Trophoblast cell (in vitro differentiated cells and primary cell): ENCODE measurements at regions not wholly inside any gene's neighbourhood (a gene's known extent, or its start where the extent isn't known, plus 50 kb on each side); places are given as distances from the start of the nearest gene placed in this dataset.

Experiments used
- DNase-seq, 2 donors: peaks; one replicate each; pipeline ENCODE4 v3.0.0-alpha.2; 2016
- H2AFZ ChIP-seq: 2 replicates; pipeline ENCODE4 v1.6.1; 2013; ENCODE audit warnings: low read length, moderate library complexity, mild to moderate bottlenecking; ENCODE audit not compliant: insufficient read depth, poor library complexity
- H2AK5ac ChIP-seq: 2 replicates; pipeline ENCODE4 v1.6.1; 2013; ENCODE audit warnings: mild to moderate bottlenecking, low read length
- H2BK120ac ChIP-seq: 2 replicates; pipeline ENCODE4 v1.6.1; 2013; ENCODE audit warnings: low read length, mild to moderate bottlenecking, moderate library complexity; ENCODE audit not compliant: insufficient read depth, poor library complexity
- H2BK12ac ChIP-seq: 2 replicates; pipeline ENCODE4 v1.6.1; 2013; ENCODE audit warnings: mild to moderate bottlenecking, low read length, moderate library complexity
- H2BK5ac ChIP-seq: 2 replicates; pipeline ENCODE4 v1.6.1; 2013; ENCODE audit warnings: low read length, low read depth, moderate library complexity, mild to moderate bottlenecking; ENCODE audit not compliant: poor library complexity
- H3K14ac ChIP-seq: 2 replicates; pipeline ENCODE4 v1.6.1; 2013; ENCODE audit warnings: mild to moderate bottlenecking, low read length
- H3K18ac ChIP-seq: 2 replicates; pipeline ENCODE4 v1.6.1; 2013; ENCODE audit warnings: mild to moderate bottlenecking, low read length
- H3K23ac ChIP-seq: 2 replicates; pipeline ENCODE4 v1.6.1; 2013; ENCODE audit warnings: low read length
- H3K27ac ChIP-seq: 2 replicates; pipeline ENCODE4 v1.5.1; 2013; ENCODE audit warnings: low read depth, mild to moderate bottlenecking, inconsistent platforms, low read length, moderate library complexity
- H3K27me3 ChIP-seq: 2 replicates; pipeline ENCODE4 v1.6.1; 2013; ENCODE audit warnings: inconsistent platforms, mild to moderate bottlenecking, low read length, moderate library complexity; ENCODE audit not compliant: insufficient read depth
- H3K36me3 ChIP-seq, 2 experiments: 1 replicate in 1 of 2; 2 replicates in 1 of 2; pipeline ENCODE4 v1.6.1; 2013; ENCODE audit warnings: low read length in 2 of 2, mild to moderate bottlenecking in 2 of 2, moderate library complexity in 1 of 2; ENCODE audit not compliant: insufficient read depth in 2 of 2, control insufficient read depth in 1 of 2
- H3K4ac ChIP-seq: 2 replicates; pipeline ENCODE4 v1.6.1; 2013; ENCODE audit warnings: low read depth, mild to moderate bottlenecking, low read length, moderate library complexity
- H3K4me1 ChIP-seq, 2 experiments: 1 replicate in 1 of 2; 2 replicates in 1 of 2; pipeline ENCODE4 v1.6.1; 2013; ENCODE audit warnings: low read length in 2 of 2, mild to moderate bottlenecking in 2 of 2, moderate library complexity in 1 of 2; ENCODE audit not compliant: insufficient read depth in 2 of 2, control insufficient read depth in 1 of 2
- H3K4me2 ChIP-seq: 2 replicates; pipeline ENCODE4 v1.6.1; 2013; ENCODE audit warnings: inconsistent platforms, mild to moderate bottlenecking, low read length, moderate library complexity
- H3K4me3 ChIP-seq: 2 replicates; pipeline ENCODE4 v1.5.1; 2013; ENCODE audit warnings: mild to moderate bottlenecking, low read depth, low read length, inconsistent platforms
- H3K79me1 ChIP-seq: one replicate; pipeline ENCODE4 v1.6.1; 2013; ENCODE audit warnings: low read length
- H3K79me2 ChIP-seq: 2 replicates; pipeline ENCODE4 v1.6.1; 2013; ENCODE audit warnings: low read length, mild to moderate bottlenecking; ENCODE audit not compliant: control insufficient read depth, insufficient read depth, poor library complexity
- H3K9ac ChIP-seq: 2 replicates; pipeline ENCODE4 v1.6.1; 2013; ENCODE audit warnings: mild to moderate bottlenecking, low read length
- H3K9me3 ChIP-seq: 2 replicates; pipeline ENCODE4 v1.6.1; 2013; ENCODE audit warnings: low read depth, mild to moderate bottlenecking, control low read depth, inconsistent platforms, low read length; ENCODE audit not compliant: insufficient read depth
- H4K12ac ChIP-seq: 2 replicates; pipeline ENCODE4 v1.6.1; 2013; ENCODE audit warnings: low read depth, mild to moderate bottlenecking, low read length, moderate library complexity
- H4K8ac ChIP-seq: 2 replicates; pipeline ENCODE4 v1.6.1; 2013; ENCODE audit warnings: low read depth, mild to moderate bottlenecking, low read length, moderate library complexity
- H4K91ac ChIP-seq: one replicate; pipeline ENCODE4 v1.6.1; 2013; ENCODE audit warnings: low read depth, mild to moderate bottlenecking, low read length, moderate library complexity
- WGBS: extraction: QIAGEN DNeasy Blood & Tissue Kit; methylation state at CpG from one replicate; pipeline ENCODE4 v1.1.7; 2013; ENCODE audit warnings: missing lambda C conversion rate; ENCODE audit not compliant: insufficient read length, insufficient coverage; ENCODE audit errors: extremely low coverage; 5-methylcytosine and 5-hydroxymethylcytosine counted together

GRCh38 chrX:13891377-13892140, 74.7 kb upstream of the GPM6B start:
- Histone ChIP-seq H3K18ac (no peak overlapping the region), H3K27ac (no peak overlapping the region), H2AFZ (no peak overlapping the region), H3K9me3 (no peaks in the 10 kb centered on the region), H4K8ac (no peak overlapping the region), H4K91ac (no peak overlapping the region), H3K4ac (no peak overlapping the region), H3K79me1 (no peaks in the 10 kb centered on the region), H4K12ac (no peak overlapping the region), H3K4me3 (no peak overlapping the region), H3K79me2 (no peaks in the 10 kb centered on the region), H2AK5ac (no peak overlapping the region), H3K4me2 (no peak overlapping the region), H3K9ac (no peak overlapping the region), H2BK120ac (no peak overlapping the region), H3K23ac (no peak overlapping the region), H3K27me3 (no peaks in the 10 kb centered on the region), H3K14ac (no peak overlapping the region), H2BK5ac (no peak overlapping the region), H2BK12ac (no peak overlapping the region), H3K4me1 (no peaks in the 10 kb centered on the region), H3K36me3 (no peaks in the 10 kb centered on the region)
- WGBS, result no CpG with 5 or more reads among the region's 7 CpGs
- DNase-seq, result no peak

GRCh38 chrX:13890806-13891205, 73.9 kb upstream of the GPM6B start:
- Histone ChIP-seq H3K14ac (no peak overlapping the region), H2AFZ (no peak overlapping the region), H3K23ac (no peak overlapping the region), H3K4me3 (no peak overlapping the region), H3K18ac (no peak overlapping the region), H3K27me3 (no peaks in the 10 kb centered on the region), H3K4ac (no peak overlapping the region), H2AK5ac (no peak overlapping the region), H3K4me1 (no peaks in the 10 kb centered on the region), H4K8ac (no peak overlapping the region), H3K79me2 (no peaks in the 10 kb centered on the region), H3K27ac (no peak overlapping the region), H4K12ac (no peak overlapping the region), H3K79me1 (no peaks in the 10 kb centered on the region), H2BK12ac (no peak overlapping the region), H3K4me2 (no peak overlapping the region), H3K9ac (no peak overlapping the region), H3K9me3 (no peaks in the 10 kb centered on the region), H3K36me3 (no peaks in the 10 kb centered on the region), H2BK5ac (no peak overlapping the region), H4K91ac (no peak overlapping the region), H2BK120ac (no peak overlapping the region)
- no CpG with 5 or more reads among the region's 3 CpGs for WGBS
- no peak for DNase-seq

- Histone ChIP-seq H3K9me3 (no peaks in the 10 kb centered on the region), H3K79me1 (no peaks in the 10 kb centered on the region), H3K4ac (no peak overlapping the region), H2AFZ (no peak overlapping the region), H3K36me3 (no peaks in the 10 kb centered on the region), H4K8ac (no peak overlapping the region), H3K27me3 (no peaks in the 10 kb centered on the region), H2BK5ac (no peak overlapping the region), H2AK5ac (no peak overlapping the region), H4K91ac (no peak overlapping the region), H3K4me3 (no peak overlapping the region), H3K23ac (no peak overlapping the region), H3K14ac (no peak overlapping the region), H3K4me1 (no peaks in the 10 kb centered on the region), H3K18ac (no peak overlapping the region), H4K12ac (no peak overlapping the region), H3K9ac (no peak overlapping the region), H3K79me2 (no peaks in the 10 kb centered on the region), H2BK12ac (no peak overlapping the region), H3K4me2 (no peak overlapping the region), H2BK120ac (no peak overlapping the region), H3K27ac (no peak overlapping the region)
- WGBS, result no CpG with 5 or more reads among the region's 8 CpGs
- no peak for DNase-seq
These were observed 71.4 kb upstream of the GPM6B start for GRCh38 chrX:13888284-13888683.

- Histone ChIP-seq H2AFZ (no peak overlapping the region), H3K27me3 (no peaks in the 10 kb centered on the region), H2BK120ac (no peak overlapping the region), H4K8ac (no peak overlapping the region), H2AK5ac (no peak overlapping the region), H3K4me3 (no peak overlapping the region), H3K4me2 (no peak overlapping the region), H3K79me1 (no peaks in the 10 kb centered on the region), H2BK5ac (no peak overlapping the region), H3K4ac (no peak overlapping the region), H3K9me3 (no peaks in the 10 kb centered on the region), H3K9ac (no peak overlapping the region), H3K23ac (no peak overlapping the region), H3K79me2 (no peaks in the 10 kb centered on the region), H3K36me3 (no peaks in the 10 kb centered on the region), H4K91ac (peak overlapping the region; percentile 1), H3K27ac (no peak overlapping the region), H3K18ac (no peak overlapping the region), H3K4me1 (no peaks in the 10 kb centered on the region), H2BK12ac (no peak overlapping the region), H4K12ac (no peak overlapping the region), H3K14ac (no peak overlapping the region)
- no peak for DNase-seq
- no CpG with 5 or more reads among the region's 9 CpGs for WGBS
These were observed 68.7 kb upstream of the GPM6B start for GRCh38 chrX:13885591-13885990.
